Endothelial cell of umbilical vein (primary cell): ENCODE measurements at regions not wholly inside any gene's neighbourhood (a gene's known extent, or its start where the extent isn't known, plus 50 kb on each side); places are given as distances from the start of the nearest gene placed in this dataset.

ENCODE experiments used
- BruUV-seq: library from RNA; stranded (reverse); fragments of 400-500 nt; replicated peaks from 2 replicates; lab custom pipeline; 2021; lab: Mats Ljungman, UMichigan
- CTCF ChIA-PET: fragments of 300-600, 350-600 bp; sonication (Branson Sonifier 250); formaldehyde crosslinking; loops from one replicate; lab custom pipeline; 2021; ENCODE audit warnings: antibody characterized with exemption, inconsistent platforms; lab: Charles Lee
- POLR2A ChIA-PET: fragments of 300-600, 350-600 bp; sonication (Branson Sonifier 250); formaldehyde crosslinking; loops from one replicate; lab custom pipeline; 2021; ENCODE audit warnings: antibody characterized with exemption, inconsistent platforms; lab: Charles Lee
- DNase-seq: peaks from one replicate; pipeline ENCODE4 v3.0.0-alpha.2; 2011; ENCODE audit warnings: low read depth, low spot score
- FAIRE-seq: peaks from 2 replicates; lab custom pipeline; 2011; peaks lifted over from hg19 to GRCh38; lab: Jason Lieb, UNC
- H2AFZ ChIP-seq: 2 replicates; pipeline ENCODE4 v1.6.0; 2012; ENCODE audit warnings: low read depth, low read length, control low read depth, inconsistent platforms
- H3K27ac ChIP-seq: 2 replicates; pipeline ENCODE4 v1.5.1; 2011; ENCODE audit warnings: low read depth, mild to moderate bottlenecking, control low read depth, low read length, moderate library complexity; ENCODE audit not compliant: insufficient read depth
- H3K27me3 ChIP-seq, 2 experiments: 2 replicates each; pipeline versions ENCODE4 v1.6.0 to v1.6.1; 2011; ENCODE audit warnings: low read length in 2 of 2, mixed read lengths in 1 of 2; ENCODE audit not compliant: control insufficient read depth in 2 of 2, insufficient read depth in 2 of 2
- H3K36me3 ChIP-seq, 2 experiments: 2 replicates in 1 of 2; 3 replicates in 1 of 2; pipeline ENCODE4 v1.5.1; 2011; ENCODE audit warnings: low read length in 2 of 2, mild to moderate bottlenecking in 1 of 2, moderate library complexity in 1 of 2; ENCODE audit not compliant: control insufficient read depth in 2 of 2, insufficient read depth in 2 of 2; ENCODE audit errors: extremely low read depth in 1 of 2
- H3K4me1 ChIP-seq: 3 replicates; pipeline ENCODE4 v1.5.1; 2011; ENCODE audit warnings: mild to moderate bottlenecking, low read length; ENCODE audit not compliant: control insufficient read depth, insufficient read depth; ENCODE audit errors: extremely low read depth
- H3K4me2 ChIP-seq: 2 replicates; pipeline ENCODE4 v1.6.1; 2011; ENCODE audit warnings: low read length, control low read depth, mixed read lengths; ENCODE audit not compliant: insufficient read depth
- H3K4me3 ChIP-seq, 3 experiments: fragments of 200-600 bp in 1 of 3; sonication (generic), shearing (Covaris generic) in 1 of 3; replicated peaks in 1 of 3; 2 replicates each; pipeline ENCODE4 v1.5.1; 2011 to 2016; ENCODE audit warnings: control low read depth in 3 of 3, low read length in 3 of 3, mild to moderate bottlenecking in 2 of 3, inconsistent platforms in 1 of 3, low read depth in 1 of 3, moderate library complexity in 1 of 3; ENCODE audit not compliant: insufficient read depth in 1 of 3
- H3K79me2 ChIP-seq: 2 replicates; pipeline ENCODE4 v1.6.0; 2012; ENCODE audit warnings: low read length, inconsistent platforms; ENCODE audit not compliant: control insufficient read depth, insufficient read depth
- H3K9ac ChIP-seq: replicated peaks from 2 replicates; pipeline ENCODE3; 2011; ENCODE audit warnings: low read length, control low read depth; ENCODE audit not compliant: insufficient read depth; ENCODE audit errors: extremely low read depth
- H3K9me1 ChIP-seq: replicated peaks from 3 replicates; pipeline ENCODE4 v1.6.0; 2011; ENCODE audit warnings: mild to moderate bottlenecking, low read length; ENCODE audit not compliant: control insufficient read depth, insufficient read depth; ENCODE audit errors: extremely low read depth
- H3K9me3 ChIP-seq: replicated peaks from 2 replicates; pipeline ENCODE4 v1.5.1; 2012; ENCODE audit warnings: low read length, inconsistent platforms; ENCODE audit not compliant: control insufficient read depth, insufficient read depth
- H4K20me1 ChIP-seq: replicated peaks from 2 replicates; pipeline ENCODE3; 2011; ENCODE audit warnings: mild to moderate bottlenecking, low read length; ENCODE audit not compliant: control insufficient read depth, insufficient read depth; ENCODE audit errors: extremely low read depth
- EZH2 ChIP-seq: IDR thresholded peaks from 2 replicates; pipeline ENCODE4 v1.6.1; 2012; ENCODE audit warnings: borderline replicate concordance, low read depth, mild to moderate bottlenecking, moderate library complexity, low read length, inconsistent platforms; ENCODE audit not compliant: severe bottlenecking
- FOS ChIP-seq: IDR thresholded peaks from 2 replicates; pipeline ENCODE4 v1.6.1; 2011; ENCODE audit warnings: mild to moderate bottlenecking, low read length, moderate library complexity, borderline replicate concordance; ENCODE audit not compliant: insufficient read depth
- GATA2 ChIP-seq: IDR thresholded peaks from 2 replicates; pipeline ENCODE4 v1.7.0; 2011; ENCODE audit warnings: low read depth, mild to moderate bottlenecking, moderate library complexity, mixed read lengths, low read length; ENCODE audit not compliant: insufficient read length, insufficient read depth
- JUN ChIP-seq: IDR thresholded peaks from 2 replicates; pipeline ENCODE4 v1.6.1; 2011; ENCODE audit warnings: borderline replicate concordance, low read depth; ENCODE audit not compliant: insufficient read length, insufficient read depth
- MYC ChIP-seq: IDR thresholded peaks from one replicate; pipeline ENCODE4 v1.6.1; 2011; ENCODE audit warnings: mild to moderate bottlenecking, low read depth, low read length
- POLR2A ChIP-seq: IDR thresholded peaks from 2 replicates; pipeline ENCODE4 v1.6.1; 2012; ENCODE audit warnings: low read depth, mild to moderate bottlenecking, control low read depth, low read length
- POLR2AphosphoS5 ChIP-seq: IDR thresholded peaks from 2 replicates; pipeline ENCODE4 v1.6.1; 2012; ENCODE audit warnings: low read depth, mild to moderate bottlenecking, control low read depth, low read length, moderate library complexity; ENCODE audit not compliant: insufficient read depth
- dilution Hi-C: fragments of 300-500 bp; cut with MboI; formaldehyde crosslinking; loops from one replicate; pipeline ENCODE4 v1.15.0; 2019; ENCODE audit warnings: low sequenced_read_pairs; ENCODE audit not compliant: extremely low pct_ligation_motif_present
- intact Hi-C: fragments of 100-400 bp; cut with micrococcal nuclease; formaldehyde crosslinking; loops from one replicate; pipeline ENCODE4 v1.10.0; 2022
- TF ChIP-seq, protein P1 (sequence below), 2 donors: IDR thresholded peaks; 1 replicate in 1 of 2; 2 replicates in 1 of 2; pipeline ENCODE4 v1.5.1; 2011; ENCODE audit warnings: low read length in 2 of 2, mild to moderate bottlenecking in 2 of 2, moderate library complexity in 2 of 2, control low read depth in 1 of 2, inconsistent platforms in 1 of 2, low read depth in 1 of 2; ENCODE audit not compliant: insufficient read depth in 1 of 2; ENCODE audit errors: extremely low read depth in 1 of 2
- TF ChIP-seq, protein P2 (sequence below): IDR thresholded peaks from 2 replicates; pipeline ENCODE4 v1.6.1; 2011; ENCODE audit not compliant: insufficient read depth, insufficient read length

DNA sequence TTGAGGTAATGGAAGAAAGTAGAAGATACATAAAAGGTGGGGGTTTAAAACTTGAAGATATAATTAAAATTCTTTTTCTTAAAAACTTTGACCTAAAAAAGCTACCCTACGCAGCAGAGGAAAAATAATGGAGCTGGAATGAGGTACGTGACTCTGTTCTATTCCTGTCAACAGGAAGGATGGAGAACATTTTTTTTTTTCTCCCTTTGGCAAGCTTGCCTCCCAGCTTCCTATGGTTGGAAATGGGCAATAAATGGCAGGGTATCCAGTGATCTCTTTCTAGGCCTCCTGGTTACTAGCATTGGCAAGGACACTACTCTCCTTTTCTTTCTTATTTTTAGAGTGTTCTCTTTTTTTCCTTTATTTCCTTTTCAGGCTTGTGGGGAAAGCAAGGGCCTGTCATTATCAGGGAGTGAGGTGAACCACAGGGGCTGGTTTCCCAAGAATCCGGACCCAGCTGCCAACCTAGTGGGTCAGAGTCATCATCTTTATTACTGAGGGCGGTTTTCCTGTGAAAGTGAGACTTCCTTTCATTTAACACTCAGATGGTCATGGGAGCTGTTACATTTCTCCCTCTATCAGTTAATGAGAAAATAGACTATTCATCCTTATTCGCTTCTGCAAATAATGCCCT is 224.6 kb downstream of the SPRY1 start:
- intact Hi-C loops (no loop called here), dilution Hi-C loops (no loop called here)
- H3K9me3 ChIP-seq: no peaks in the 10 kb centered on the region
- no peaks in the 10 kb centered on the region for H3K79me2 ChIP-seq
- peak overlapping the region; percentile 44 for H3K4me2 ChIP-seq
- TF ChIP-seq, protein P1, sequence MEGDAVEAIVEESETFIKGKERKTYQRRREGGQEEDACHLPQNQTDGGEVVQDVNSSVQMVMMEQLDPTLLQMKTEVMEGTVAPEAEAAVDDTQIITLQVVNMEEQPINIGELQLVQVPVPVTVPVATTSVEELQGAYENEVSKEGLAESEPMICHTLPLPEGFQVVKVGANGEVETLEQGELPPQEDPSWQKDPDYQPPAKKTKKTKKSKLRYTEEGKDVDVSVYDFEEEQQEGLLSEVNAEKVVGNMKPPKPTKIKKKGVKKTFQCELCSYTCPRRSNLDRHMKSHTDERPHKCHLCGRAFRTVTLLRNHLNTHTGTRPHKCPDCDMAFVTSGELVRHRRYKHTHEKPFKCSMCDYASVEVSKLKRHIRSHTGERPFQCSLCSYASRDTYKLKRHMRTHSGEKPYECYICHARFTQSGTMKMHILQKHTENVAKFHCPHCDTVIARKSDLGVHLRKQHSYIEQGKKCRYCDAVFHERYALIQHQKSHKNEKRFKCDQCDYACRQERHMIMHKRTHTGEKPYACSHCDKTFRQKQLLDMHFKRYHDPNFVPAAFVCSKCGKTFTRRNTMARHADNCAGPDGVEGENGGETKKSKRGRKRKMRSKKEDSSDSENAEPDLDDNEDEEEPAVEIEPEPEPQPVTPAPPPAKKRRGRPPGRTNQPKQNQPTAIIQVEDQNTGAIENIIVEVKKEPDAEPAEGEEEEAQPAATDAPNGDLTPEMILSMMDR (IDR thresholded peaks at IDR 0.05; ENCODE audit: extremely low read depth in 1 of 2, insufficient read depth in 1 of 2, low read depth in 1 of 2, low read length in 2 of 2): no peak
- TF ChIP-seq JUN (no peak), POLR2AphosphoS5 (no peak), FOS (peak; percentile 42), MYC (no peak), EZH2 (no peak), GATA2 (peak; percentile 60), POLR2A (no peak)
- TF ChIP-seq, protein P2, sequence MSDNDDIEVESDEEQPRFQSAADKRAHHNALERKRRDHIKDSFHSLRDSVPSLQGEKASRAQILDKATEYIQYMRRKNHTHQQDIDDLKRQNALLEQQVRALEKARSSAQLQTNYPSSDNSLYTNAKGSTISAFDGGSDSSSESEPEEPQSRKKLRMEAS: no peak
- DNase-seq: peak; percentile 84
- no peak overlapping the region for H3K4me3 ChIP-seq
- no peak overlapping the region for H2AFZ ChIP-seq
- H4K20me1 ChIP-seq: no peaks in the 10 kb centered on the region
- no peaks in the 10 kb centered on the region for H3K9me1 ChIP-seq
- H3K27ac ChIP-seq: peak overlapping the region; percentile 56
- CTCF ChIA-PET: interaction anchor here (0.7 to 2.0 kb wide), 11 partner anchors 10 to 518 kb away, joined by 3 to 9 read pairs (median 3); no protein-coding TSS in a partner anchor
- no TSS peak for BruUV-seq
- no peaks in the 10 kb centered on the region for H3K36me3 ChIP-seq
- no peak overlapping the region for H3K9ac ChIP-seq
- H3K27me3 ChIP-seq: no peaks in the 10 kb centered on the region
- POLR2A ChIA-PET: interaction anchor here (0.6 kb wide), 1 partner anchor 15 kb away, joined by 3 read pairs; no protein-coding TSS in a partner anchor
- peaks cover 19% of the 10 kb centered on the region for H3K4me1 ChIP-seq
- peak; percentile 40 for FAIRE-seq
